Skeletal muscle satellite cell (primary cell): ENCODE measurements at regions not wholly inside any gene's neighbourhood (a gene's known extent, or its start where the extent isn't known, plus 50 kb on each side); places are given as distances from the start of the nearest gene placed in this dataset.
"Not testable (repeated sequence)": the region's sequence is repeated elsewhere in the genome, so short reads cannot be mapped to it uniquely, and the experiment has no call there.

Experiments used
- H3K27me3 ChIP-seq: 2 replicates; pipeline ENCODE4 v1.7.0; 2013; ENCODE audit warnings: low read length; ENCODE audit not compliant: control insufficient read depth, insufficient read depth
- H3K36me3 ChIP-seq: 2 replicates; pipeline ENCODE4 v1.7.0; 2013; ENCODE audit warnings: mild to moderate bottlenecking, control low read depth, low read length; ENCODE audit not compliant: insufficient read depth
- H3K4me1 ChIP-seq: 2 replicates; pipeline ENCODE4 v1.7.0; 2013; ENCODE audit warnings: low read length; ENCODE audit not compliant: control insufficient read depth, insufficient read depth
- H3K4me2 ChIP-seq: 2 replicates; pipeline ENCODE4 v1.7.0; 2013; ENCODE audit warnings: mild to moderate bottlenecking, low read length
- H3K4me3 ChIP-seq: 2 replicates; pipeline ENCODE4 v1.7.0; 2013; ENCODE audit warnings: low read length
- H3K9ac ChIP-seq: 2 replicates; pipeline ENCODE4 v1.7.0; 2013; ENCODE audit warnings: mild to moderate bottlenecking, low read depth, low read length, moderate library complexity
- H3K9me3 ChIP-seq: replicated peaks from 2 replicates; pipeline ENCODE4 v1.7.0; 2013; ENCODE audit warnings: mild to moderate bottlenecking, control low read depth, low read length

DNA sequence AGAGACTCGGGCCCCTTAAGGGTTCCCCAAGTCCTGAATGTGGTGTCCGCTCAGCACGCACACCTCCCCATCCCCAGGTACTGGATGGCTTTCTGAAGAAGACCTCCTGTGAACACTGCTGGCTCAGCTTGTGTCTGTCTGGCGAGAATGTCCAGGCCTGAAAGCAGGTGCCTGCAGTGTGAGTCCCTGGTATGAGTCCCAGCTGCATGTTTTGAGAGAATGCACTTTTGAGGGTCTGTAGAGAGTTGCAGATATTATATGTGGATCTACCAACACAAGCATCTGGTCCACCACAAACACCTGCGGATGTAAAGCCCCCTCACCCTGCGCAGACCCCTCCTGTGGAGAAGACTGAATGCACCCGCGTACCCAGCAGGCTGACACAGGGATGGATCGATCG is 1308.9 kb downstream of the TBC1D22A start:
- Histone ChIP-seq H3K9me3 (peaks cover 20% of the 10 kb centered on the region), H3K27me3 (no peaks in the 10 kb centered on the region)

DNA sequence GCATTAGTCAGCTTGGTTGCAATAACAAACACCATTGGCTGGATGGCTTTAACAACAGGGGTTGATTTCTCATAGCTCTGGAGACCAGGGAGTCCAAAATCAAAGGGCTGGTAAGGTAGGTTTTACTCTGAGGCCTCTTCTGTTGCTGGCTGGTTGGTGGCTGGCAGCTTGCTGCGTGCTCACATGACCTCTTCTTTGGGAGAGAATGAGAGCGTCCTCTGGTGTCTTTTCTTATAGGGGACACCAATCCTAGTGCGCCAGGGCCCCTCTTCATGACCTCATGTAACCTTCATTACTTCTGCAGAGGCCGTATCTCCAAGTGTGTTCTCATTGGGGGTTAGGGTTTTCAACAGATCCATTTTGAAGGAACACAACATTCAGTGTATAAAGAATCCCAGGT is 1308.3 kb downstream of the TBC1D22A start:
- no peak overlapping the region for H3K9ac ChIP-seq
- H3K4me1 ChIP-seq, result no peaks in the 10 kb centered on the region
- H3K27me3 ChIP-seq, result no peaks in the 10 kb centered on the region
- no peaks in the 10 kb centered on the region for H3K36me3 ChIP-seq
- H3K9me3 ChIP-seq, result peaks cover 20% of the 10 kb centered on the region
- H3K4me2 ChIP-seq, result no peak overlapping the region
- H3K4me3 ChIP-seq, result no peak overlapping the region

More for the DNA sequence above, 1308.9 kb downstream of the TBC1D22A start:
- Histone ChIP-seq H3K36me3 (no peaks in the 10 kb centered on the region), H3K4me3 (no peak overlapping the region), H3K4me2 (no peak overlapping the region), H3K4me1 (no peaks in the 10 kb centered on the region), H3K9ac (no peak overlapping the region)

DNA sequence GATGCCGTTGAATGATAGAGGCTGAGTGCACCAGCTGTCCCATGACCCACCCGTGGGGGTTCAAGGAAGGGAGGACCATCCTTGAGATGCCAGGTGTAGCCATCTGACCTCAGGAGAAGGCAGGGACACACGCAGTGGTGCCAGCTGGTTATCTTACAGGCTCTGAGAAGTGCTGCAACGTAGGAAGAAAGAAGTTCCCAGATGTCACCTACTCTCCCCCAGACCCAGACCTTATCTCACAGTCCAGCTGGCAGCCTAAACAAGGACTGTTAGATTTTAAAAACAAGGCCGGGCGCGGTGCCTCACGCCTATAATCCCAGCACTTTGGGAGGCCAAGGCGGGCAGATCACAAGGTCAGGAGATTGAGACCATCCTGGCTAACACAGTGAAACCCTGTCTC is 1307.6 kb downstream of the TBC1D22A start:
- no peaks in the 10 kb centered on the region for H3K27me3 ChIP-seq
- no peaks in the 10 kb centered on the region for H3K36me3 ChIP-seq
- H3K9ac ChIP-seq, result no peak overlapping the region
- H3K4me3 ChIP-seq, result no peak overlapping the region
- H3K4me1 ChIP-seq, result no peaks in the 10 kb centered on the region
- no peak overlapping the region for H3K4me2 ChIP-seq
- peaks cover 15% of the 10 kb centered on the region for H3K9me3 ChIP-seq

DNA sequence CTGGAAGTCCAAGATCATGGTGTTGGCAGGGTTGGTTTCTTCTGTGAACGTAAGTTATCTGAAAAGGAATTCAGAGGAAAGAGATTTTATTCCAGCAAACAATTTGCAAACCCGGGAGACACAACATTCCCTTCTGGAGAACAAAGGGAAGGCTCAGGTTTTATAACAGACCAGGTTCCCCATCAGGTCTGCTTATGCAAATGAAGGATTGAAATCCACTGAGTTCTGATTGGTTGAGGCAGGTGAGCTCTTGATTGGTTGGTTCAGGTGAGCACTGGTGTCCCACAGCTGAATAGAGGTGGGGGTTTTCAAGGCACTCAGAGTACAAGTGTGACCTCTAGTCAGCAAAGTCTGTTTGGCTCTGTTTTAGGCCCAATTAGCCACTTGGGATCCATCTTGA is 1306.8 kb downstream of the TBC1D22A start:
- H3K36me3 ChIP-seq, result no peaks in the 10 kb centered on the region
- no peak overlapping the region for H3K4me3 ChIP-seq
- H3K9ac ChIP-seq, result no peak overlapping the region
- H3K4me2 ChIP-seq, result no peak overlapping the region
- H3K27me3 ChIP-seq, result no peaks in the 10 kb centered on the region
- H3K4me1 ChIP-seq, result no peaks in the 10 kb centered on the region
- peaks cover 18% of the 10 kb centered on the region for H3K9me3 ChIP-seq

- Histone ChIP-seq H3K4me1 (no peaks in the 10 kb centered on the region), H3K9me3 (peaks cover 20% of the 10 kb centered on the region), H3K36me3 (no peaks in the 10 kb centered on the region), H3K4me2 (no peak overlapping the region), H3K27me3 (no peaks in the 10 kb centered on the region), H3K4me3 (no peak overlapping the region), H3K9ac (no peak overlapping the region)
Observed at GRCh38 chr22:48068323-48068885, 1306.0 kb downstream of the TBC1D22A start.

- Histone ChIP-seq H3K9me3 (peaks cover 18% of the 10 kb centered on the region), H3K4me1 (no peaks in the 10 kb centered on the region), H3K4me2 (no peak overlapping the region)
Observed at GRCh38 chr22:48065892-48066291, 1303.4 kb downstream of the TBC1D22A start.

DNA sequence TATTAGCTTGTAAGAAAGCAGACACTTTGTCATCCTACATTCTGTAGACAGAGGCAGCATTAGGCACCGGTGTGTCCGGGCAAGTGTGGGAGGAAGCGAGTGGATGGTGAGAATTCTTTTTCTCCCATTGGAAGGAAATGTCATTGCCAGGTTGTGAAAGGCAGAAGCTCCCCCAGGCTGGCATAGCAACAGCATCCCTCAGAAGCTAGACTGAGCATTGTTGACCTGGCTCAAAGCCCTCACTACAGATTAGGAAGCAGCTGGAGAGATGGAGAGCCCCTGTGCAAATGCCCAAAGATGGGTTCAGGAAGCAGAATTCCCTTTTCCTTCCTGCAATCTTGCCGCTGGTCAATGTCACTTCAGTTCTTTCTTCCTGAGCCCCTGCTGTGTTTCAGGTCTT is 1299.3 kb downstream of the TBC1D22A start:
- H3K36me3 ChIP-seq, result no peaks in the 10 kb centered on the region
- no peak overlapping the region for H3K9ac ChIP-seq
- peaks cover 16% of the 10 kb centered on the region for H3K9me3 ChIP-seq
- no peak overlapping the region for H3K4me2 ChIP-seq
- H3K4me1 ChIP-seq, result no peaks in the 10 kb centered on the region
- no peaks in the 10 kb centered on the region for H3K27me3 ChIP-seq
- no peak overlapping the region for H3K4me3 ChIP-seq

More at GRCh38 chr22:48065892-48066291, 1303.4 kb downstream of the TBC1D22A start:
- Histone ChIP-seq H3K9ac (no peak overlapping the region), H3K4me3 (no peak overlapping the region), H3K27me3 (no peaks in the 10 kb centered on the region), H3K36me3 (no peaks in the 10 kb centered on the region)

DNA sequence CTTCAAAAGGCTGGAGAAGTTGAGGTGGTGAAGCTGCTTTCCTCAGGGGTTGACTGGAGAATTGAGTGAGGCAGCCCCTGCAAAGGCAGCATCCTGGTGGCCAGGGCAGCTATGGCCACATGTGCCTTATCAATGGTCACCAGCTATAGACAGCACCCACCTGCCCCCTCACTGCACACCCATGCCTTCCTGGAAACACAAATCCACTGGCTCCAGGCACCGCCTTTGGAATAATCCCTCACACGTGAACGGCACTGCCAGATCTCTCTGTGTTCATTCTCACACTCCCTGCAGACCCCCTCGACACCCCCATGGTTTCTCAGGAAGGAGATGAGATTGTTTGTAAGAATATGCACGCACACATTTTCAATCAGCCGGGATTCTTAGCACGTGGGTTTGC is 1297.8 kb downstream of the TBC1D22A start:
- Histone ChIP-seq H3K27me3 (no peaks in the 10 kb centered on the region), H3K9ac (no peak overlapping the region), H3K36me3 (no peaks in the 10 kb centered on the region), H3K4me1 (no peaks in the 10 kb centered on the region), H3K4me2 (no peak overlapping the region), H3K9me3 (peaks cover 23% of the 10 kb centered on the region), H3K4me3 (no peak overlapping the region)

DNA sequence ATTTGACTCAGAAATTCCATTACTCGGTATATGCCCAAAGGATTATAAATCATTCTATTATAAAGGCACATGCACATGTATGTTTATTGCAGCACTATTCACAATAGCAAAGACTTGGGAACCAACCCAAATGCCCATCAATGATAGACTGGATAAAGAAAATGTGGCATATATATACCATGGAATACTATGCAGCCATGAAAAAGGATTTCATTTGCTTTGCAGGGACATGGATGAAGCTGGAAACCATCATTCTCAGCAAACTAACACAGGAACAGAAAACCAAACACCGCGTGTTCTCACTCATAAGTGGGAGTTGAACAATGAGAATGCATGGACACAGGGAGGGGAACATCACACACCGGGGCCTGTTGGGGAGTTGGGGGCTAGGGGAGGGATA is 1297.1 kb downstream of the TBC1D22A start:
- H3K4me2 ChIP-seq, H3K36me3 ChIP-seq, H3K4me1 ChIP-seq, H3K9ac ChIP-seq, H3K4me3 ChIP-seq, H3K27me3 ChIP-seq: not testable (repeated sequence)
- H3K9me3 ChIP-seq, result peaks cover 21% of the 10 kb centered on the region

DNA sequence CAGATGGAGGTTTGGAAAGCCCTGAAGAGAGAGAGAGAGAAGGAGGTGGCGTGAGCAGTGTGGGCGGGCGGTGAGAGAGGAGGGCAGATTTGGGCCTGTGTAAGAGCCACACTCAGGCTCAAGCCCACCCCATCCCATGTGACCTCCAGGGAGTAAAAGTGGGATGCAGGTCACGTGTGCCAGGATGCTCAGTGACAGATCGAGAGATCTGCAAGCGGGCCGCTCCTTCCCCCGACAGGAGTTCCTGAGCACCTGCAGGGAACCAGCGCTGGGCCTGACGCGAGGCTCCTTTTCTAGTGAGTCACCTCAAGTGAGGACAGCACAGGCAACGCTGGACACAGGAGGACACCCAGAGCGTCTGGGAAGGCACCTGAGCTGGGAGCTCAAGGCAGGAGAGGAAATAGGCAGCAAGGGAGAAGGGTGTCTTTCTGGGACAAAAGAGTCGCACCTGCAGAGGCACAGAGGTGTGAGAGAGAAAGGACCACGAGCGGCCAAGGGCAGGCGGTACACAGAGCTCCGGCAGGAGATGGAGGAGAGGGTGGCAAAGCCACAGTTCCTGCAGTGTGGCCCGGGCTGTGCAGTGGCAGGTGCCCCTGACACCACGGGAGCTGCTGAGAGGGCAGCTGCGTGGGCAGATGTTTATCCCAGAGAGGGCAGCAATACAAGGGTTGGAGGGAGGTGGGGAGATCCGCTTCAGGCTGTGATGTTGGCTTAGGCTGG is 1294.8 kb downstream of the TBC1D22A start:
- Histone ChIP-seq H3K4me2 (no peak overlapping the region), H3K4me3 (no peak overlapping the region), H3K9ac (no peak overlapping the region), H3K27me3 (no peaks in the 10 kb centered on the region), H3K4me1 (no peaks in the 10 kb centered on the region), H3K9me3 (peaks cover 22% of the 10 kb centered on the region), H3K36me3 (no peaks in the 10 kb centered on the region)

DNA sequence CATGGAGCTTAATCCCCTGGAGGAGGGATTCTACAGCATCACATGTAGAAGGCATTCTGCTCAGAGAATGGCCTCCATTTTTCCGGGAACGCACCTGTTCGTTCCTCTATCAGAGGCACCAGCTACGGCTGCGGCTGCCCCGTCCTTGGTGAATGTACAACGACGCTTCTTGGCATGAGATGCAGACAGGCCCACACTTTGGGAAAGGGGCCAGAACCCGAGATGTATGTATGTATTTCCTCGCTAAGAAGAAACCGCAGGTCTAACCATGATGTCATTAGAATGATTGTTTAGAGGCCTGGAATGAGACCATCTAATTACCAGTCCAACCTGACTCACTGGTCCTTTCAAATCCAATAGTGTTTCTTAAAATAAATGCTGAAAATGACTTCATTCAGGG is 1293.4 kb downstream of the TBC1D22A start:
- H3K36me3 ChIP-seq, result no peaks in the 10 kb centered on the region

GRCh38 chr22:48055185-48055584 is 1292.7 kb downstream of the TBC1D22A start:
- Histone ChIP-seq H3K9ac (no peak overlapping the region), H3K9me3 (peaks cover 33% of the 10 kb centered on the region), H3K36me3 (no peaks in the 10 kb centered on the region), H3K4me3 (no peak overlapping the region), H3K4me2 (no peak overlapping the region), H3K27me3 (no peaks in the 10 kb centered on the region), H3K4me1 (no peaks in the 10 kb centered on the region)

More for the DNA sequence above, 1293.4 kb downstream of the TBC1D22A start:
- Histone ChIP-seq H3K4me3 (no peak overlapping the region), H3K9ac (no peak overlapping the region), H3K9me3 (peaks cover 30% of the 10 kb centered on the region), H3K4me1 (no peaks in the 10 kb centered on the region), H3K4me2 (no peak overlapping the region), H3K27me3 (no peaks in the 10 kb centered on the region)
